ENCODE measurements at regions not wholly inside any gene's neighbourhood (a gene's known extent, or its start where the extent isn't known, plus 50 kb on each side); places are given as distances from the start of the nearest gene placed in this dataset.

- Histone ChIP-seq H3K27ac (no peak overlapping the region), H3K4me3 (IDR thresholded peaks at IDR 0.05; ENCODE audit: insufficient read depth, low read depth, low read length) (no peak overlapping the region), H3K27me3 (ENCODE audit: insufficient read depth, low read depth) (no peaks in the 10 kb centered on the region), H3K36me3 (ENCODE audit: insufficient read depth) (no peaks in the 10 kb centered on the region), H3K4me1 (ENCODE audit: low read depth, poor library complexity, severe bottlenecking) (no peaks in the 10 kb centered on the region), H3K79me2 (ENCODE audit: insufficient read depth, low read depth) (no peaks in the 10 kb centered on the region), H3K9ac (no peak overlapping the region), H4K20me1 (ENCODE audit: insufficient read depth) (no peaks in the 10 kb centered on the region), H3K4me2 (no peak overlapping the region), H2AFZ (ENCODE audit: low read depth) (no peak overlapping the region)
- no peak for TF ChIP-seq CTCF (conservative IDR thresholded peaks at IDR 0.05; ENCODE audit: low read depth, low read length)
These were observed 134.6 kb upstream of the DPYD start for GRCh38 chr1:98055457-98055856.

- peak overlapping the region; percentile 72; the same call in 1 of the 2 replicates for H2AFZ ChIP-seq (ENCODE audit: low read depth)
- H3K4me1 ChIP-seq (ENCODE audit: low read depth, poor library complexity, severe bottlenecking) = no peaks in the 10 kb centered on the region
- no peaks in the 10 kb centered on the region for H4K20me1 ChIP-seq (ENCODE audit: insufficient read depth)
- TF ChIP-seq CTCF (conservative IDR thresholded peaks at IDR 0.05; ENCODE audit: low read depth, low read length) = no peak
- H3K79me2 ChIP-seq (ENCODE audit: insufficient read depth, low read depth) = no peaks in the 10 kb centered on the region
- no peaks in the 10 kb centered on the region for H3K27me3 ChIP-seq (ENCODE audit: insufficient read depth, low read depth)
- no peak overlapping the region for H3K4me2 ChIP-seq
- no peaks in the 10 kb centered on the region for H3K36me3 ChIP-seq (ENCODE audit: insufficient read depth)
- H3K27ac ChIP-seq = no peak overlapping the region
- no peak overlapping the region for H3K9ac ChIP-seq
- no peak overlapping the region for H3K4me3 ChIP-seq (IDR thresholded peaks at IDR 0.05; ENCODE audit: insufficient read depth, low read depth, low read length)
These were observed 134.0 kb upstream of the DPYD start for GRCh38 chr1:98054786-98055185.

- peak overlapping the region; percentile 41 for H3K4me2 ChIP-seq
- no peaks in the 10 kb centered on the region for H3K27me3 ChIP-seq (ENCODE audit: insufficient read depth, low read depth)
- no peaks in the 10 kb centered on the region for H3K4me1 ChIP-seq (ENCODE audit: low read depth, poor library complexity, severe bottlenecking)
- peak overlapping the region; percentile 72 for H2AFZ ChIP-seq (ENCODE audit: low read depth)
- peak; percentile 42 for TF ChIP-seq CTCF (conservative IDR thresholded peaks at IDR 0.05; ENCODE audit: low read depth, low read length)
- H3K4me3 ChIP-seq (IDR thresholded peaks at IDR 0.05; ENCODE audit: insufficient read depth, low read depth, low read length) = peak overlapping the region; percentile 55
- H3K27ac ChIP-seq = no peak overlapping the region
- no peaks in the 10 kb centered on the region for H4K20me1 ChIP-seq (ENCODE audit: insufficient read depth)
- H3K79me2 ChIP-seq (ENCODE audit: insufficient read depth, low read depth) = no peaks in the 10 kb centered on the region
- no peak overlapping the region for H3K9ac ChIP-seq
- H3K36me3 ChIP-seq (ENCODE audit: insufficient read depth) = no peaks in the 10 kb centered on the region
These were observed 133.5 kb upstream of the DPYD start for GRCh38 chr1:98054367-98054701.

DNA sequence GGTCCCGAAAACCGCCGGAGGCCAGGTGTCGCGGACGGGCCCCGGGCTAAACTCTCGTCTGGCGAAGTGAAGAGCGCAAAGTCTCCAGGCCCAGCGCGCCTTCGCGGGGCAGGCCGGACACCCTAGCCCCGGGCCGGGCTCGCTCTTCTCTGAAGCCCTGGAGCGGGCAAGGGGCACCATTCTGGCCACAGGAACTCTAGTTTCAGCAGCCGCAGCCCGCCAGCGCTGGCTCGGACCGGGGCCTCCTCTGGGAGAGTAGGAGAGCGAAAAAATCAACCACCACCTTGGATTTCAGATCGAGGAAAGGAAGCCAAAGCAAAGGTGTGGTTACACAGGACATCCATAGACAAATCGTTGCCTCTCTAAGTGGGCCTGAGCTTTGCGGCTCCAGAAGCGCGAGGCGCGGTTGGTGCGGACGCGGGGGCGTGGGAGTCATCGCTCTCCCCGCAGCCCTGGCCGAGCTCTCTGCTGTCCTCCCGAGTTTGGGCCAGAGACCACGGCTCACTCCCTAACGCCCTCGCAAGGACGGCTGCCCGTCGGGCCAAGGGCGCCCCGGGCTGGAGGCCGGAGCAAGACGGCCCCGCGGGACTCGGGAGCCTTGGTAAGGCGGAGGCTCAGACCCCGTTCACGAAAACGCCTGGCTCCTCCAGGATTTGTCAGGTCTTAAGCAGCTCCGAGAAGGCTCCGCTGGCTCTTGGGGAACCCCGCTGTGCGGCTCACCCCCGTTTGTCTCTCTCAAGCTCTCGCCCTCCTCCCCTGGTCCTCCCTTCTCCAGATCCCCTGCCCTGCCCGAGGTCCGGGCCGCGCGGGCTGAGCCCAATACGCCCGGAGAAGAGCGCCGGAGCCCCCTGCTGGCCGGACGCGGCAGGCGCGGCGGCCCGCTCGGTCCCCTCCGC lies 132.9 kb upstream of the DPYD start:
- no peaks in the 10 kb centered on the region for H3K36me3 ChIP-seq (ENCODE audit: insufficient read depth)
- H3K79me2 ChIP-seq (ENCODE audit: insufficient read depth, low read depth) = no peaks in the 10 kb centered on the region
- no peak overlapping the region for H3K9ac ChIP-seq
- no peaks in the 10 kb centered on the region for H4K20me1 ChIP-seq (ENCODE audit: insufficient read depth)
- peak overlapping the region; percentile 72 for H2AFZ ChIP-seq (ENCODE audit: low read depth)
- H3K4me3 ChIP-seq (IDR thresholded peaks at IDR 0.05; ENCODE audit: insufficient read depth, low read depth, low read length) = peak overlapping the region; percentile 55
- H3K4me1 ChIP-seq (ENCODE audit: low read depth, poor library complexity, severe bottlenecking) = no peaks in the 10 kb centered on the region
- TF ChIP-seq CTCF (conservative IDR thresholded peaks at IDR 0.05; ENCODE audit: low read depth, low read length) = peak; percentile 90
- H3K4me2 ChIP-seq = peak overlapping the region; percentile 41
- no peaks in the 10 kb centered on the region for H3K27me3 ChIP-seq (ENCODE audit: insufficient read depth, low read depth)
- no peak overlapping the region for H3K27ac ChIP-seq

Measured in KMS-11 (cell line).